ENCODE measurements at regions not wholly inside any gene's neighbourhood (a gene's known extent, or its start where the extent isn't known, plus 50 kb on each side); places are given as distances from the start of the nearest gene placed in this dataset.

GRCh38 chr15:36370051-36370730, 209.2 kb upstream of the CDIN1 start:
- H3K36me3 ChIP-seq, result no peaks in the 10 kb centered on the region
- intact Hi-C loops (cut with DNase I; ENCODE audit: low total_unique reads), result no loop called here
- H3K4me3 ChIP-seq, result no peak overlapping the region
- TF ChIP-seq POLR2A (IDR thresholded peaks at IDR 0.05) (no peak), EP300 (IDR thresholded peaks at IDR 0.05) (no peak), POLR2AphosphoS5 (IDR thresholded peaks at IDR 0.05) (no peak), CTCF (IDR thresholded peaks at IDR 0.05) (no peak)
- no peaks in the 10 kb centered on the region for H3K4me1 ChIP-seq
- 63 to 79% (median 64%) methylated on average over 3 of the region's 3 CpGs for WGBS, 5 donors
- DNase-seq, result no peak
- H3K27me3 ChIP-seq, result no peaks in the 10 kb centered on the region
- no peak overlapping the region for H3K27ac ChIP-seq
- no peaks in the 10 kb centered on the region for H3K9me3 ChIP-seq

DNA sequence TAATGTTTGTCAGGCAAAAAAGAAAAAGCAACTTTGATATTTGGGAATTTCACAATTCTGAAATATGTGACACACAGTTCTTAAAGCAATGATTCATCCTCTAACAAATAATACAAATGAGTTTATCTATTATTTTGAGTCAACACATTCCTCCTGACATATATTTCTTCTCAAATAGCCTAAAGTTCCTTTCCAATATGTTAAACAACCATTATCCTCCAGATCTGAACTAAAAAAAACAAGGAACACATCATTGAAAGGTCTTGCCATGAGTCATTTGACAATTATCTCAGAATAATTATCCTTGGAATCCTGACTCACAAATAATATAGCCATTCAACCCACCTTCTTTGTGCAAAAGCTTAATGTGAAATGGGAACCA, 208.7 kb upstream of the CDIN1 start:
- no peak overlapping the region for H3K4me3 ChIP-seq
- intact Hi-C loops (cut with DNase I; ENCODE audit: low total_unique reads), result no loop called here
- H3K4me1 ChIP-seq, result no peaks in the 10 kb centered on the region
- TF ChIP-seq POLR2A (IDR thresholded peaks at IDR 0.05) (no peak), EP300 (IDR thresholded peaks at IDR 0.05) (no peak), POLR2AphosphoS5 (IDR thresholded peaks at IDR 0.05) (no peak), CTCF (IDR thresholded peaks at IDR 0.05) (no peak)
- no peak for DNase-seq
- no peak overlapping the region for H3K27ac ChIP-seq
- no peaks in the 10 kb centered on the region for H3K36me3 ChIP-seq
- H3K27me3 ChIP-seq, result no peaks in the 10 kb centered on the region
- no peaks in the 10 kb centered on the region for H3K9me3 ChIP-seq

DNA sequence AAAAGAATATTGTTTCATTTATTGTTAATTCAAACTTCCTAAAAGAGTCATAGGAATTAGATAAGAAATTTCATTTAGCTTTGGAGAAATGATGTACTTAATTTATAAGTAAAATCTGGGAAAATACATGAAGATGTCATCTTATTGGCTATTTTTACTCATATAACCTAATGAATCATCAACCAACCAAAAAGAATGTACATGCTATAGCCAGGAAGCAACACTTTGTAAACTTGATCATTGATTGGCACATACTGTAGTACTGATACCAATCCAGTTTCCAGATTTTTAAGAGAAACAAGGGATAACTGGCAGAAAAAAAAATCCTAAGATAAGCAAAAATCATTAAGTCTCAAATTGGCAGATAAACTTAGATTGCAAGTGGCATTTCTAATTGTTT, 207.9 kb upstream of the CDIN1 start:
- intact Hi-C loops (cut with DNase I; ENCODE audit: low total_unique reads), result no loop called here
- no peaks in the 10 kb centered on the region for H3K36me3 ChIP-seq
- H3K27me3 ChIP-seq, result no peaks in the 10 kb centered on the region
- H3K9me3 ChIP-seq, result no peaks in the 10 kb centered on the region
- no peak for TF ChIP-seq POLR2AphosphoS5 (IDR thresholded peaks at IDR 0.05)
- no peak for TF ChIP-seq CTCF (IDR thresholded peaks at IDR 0.05)
- no peak for TF ChIP-seq EP300 (IDR thresholded peaks at IDR 0.05)
- no peak for DNase-seq
- no peaks in the 10 kb centered on the region for H3K4me1 ChIP-seq
- H3K4me3 ChIP-seq, result no peak overlapping the region
- H3K27ac ChIP-seq, result no peak overlapping the region

- intact Hi-C loops (cut with DNase I; ENCODE audit: low total_unique reads), result no loop called here
- 66 to 84% (median 80%) methylated on average over 2 of the region's 2 CpGs for WGBS, 5 donors
- no peaks in the 10 kb centered on the region for H3K9me3 ChIP-seq
- no peak for TF ChIP-seq EP300 (IDR thresholded peaks at IDR 0.05)
- no peak for TF ChIP-seq POLR2AphosphoS5 (IDR thresholded peaks at IDR 0.05)
- TF ChIP-seq POLR2A (IDR thresholded peaks at IDR 0.05), result no peak
- no peak for TF ChIP-seq CTCF (IDR thresholded peaks at IDR 0.05)
- no peaks in the 10 kb centered on the region for H3K36me3 ChIP-seq
- H3K27me3 ChIP-seq, result no peaks in the 10 kb centered on the region
- DNase-seq, result no peak
- no peaks in the 10 kb centered on the region for H3K4me1 ChIP-seq
- no peak overlapping the region for H3K4me3 ChIP-seq
- H3K27ac ChIP-seq, result no peak overlapping the region
Measured at GRCh38 chr15:36372968-36373367, 206.5 kb upstream of the CDIN1 start.
